Caco-2 (cell line): ENCODE measurements at regions not wholly inside any gene's neighbourhood (a gene's known extent, or its start where the extent isn't known, plus 50 kb on each side); places are given as distances from the start of the nearest gene placed in this dataset.

Source experiments
- BruUV-seq: library from RNA; stranded (reverse); fragments of 400-500 nt; replicated peaks from 2 replicates; lab custom pipeline; 2021; lab: Mats Ljungman, UMichigan
- CTCF ChIA-PET: fragments of 300-600 bp; sonication (Branson Sonifier 250); formaldehyde crosslinking; loops from one replicate; lab custom pipeline; 2022; ENCODE audit warnings: antibody characterized with exemption; lab: Charles Lee
- POLR2A ChIA-PET: fragments of 300-600 bp; sonication (Branson Sonifier 250); formaldehyde crosslinking; loops from one replicate; lab custom pipeline; 2022; ENCODE audit warnings: antibody characterized with exemption; lab: Charles Lee
- DNase-seq, 2 experiments: peaks; one replicate each; pipeline versions ENCODE4 v3.0.0 to v3.0.0-alpha.2; 2020 to 2022
- H3K27me3 ChIP-seq: replicated peaks from 2 replicates; pipeline ENCODE4 v1.6.0; 2011; ENCODE audit warnings: low read length; ENCODE audit not compliant: control insufficient read depth, insufficient read depth
- H3K36me3 ChIP-seq: 2 replicates; pipeline ENCODE4 v1.5.1; 2011; ENCODE audit warnings: low read length; ENCODE audit not compliant: control insufficient read depth, insufficient read depth
- H3K4me1 ChIP-seq: fragments of 250-450 bp; sonication (Bioruptor Pico); 2 replicates; pipeline ENCODE4 v1.5.1; 2020; ENCODE audit warnings: mild to moderate bottlenecking
- H3K4me3 ChIP-seq: 2 replicates; pipeline ENCODE4 v1.5.1; 2011; ENCODE audit warnings: low read depth, mild to moderate bottlenecking, control low read depth, low read length
- H3K9me3 ChIP-seq: fragments of 250-450 bp; sonication (Bioruptor Pico); 2 replicates; pipeline ENCODE4 v1.5.1; 2020; ENCODE audit warnings: mild to moderate bottlenecking, moderate library complexity
- H3K27ac Mint-ChIP-seq: one replicate; pipeline ENCODE4 v1.8.0; 2022; ENCODE audit warnings: mixed read lengths; ENCODE audit not compliant: unreplicated experiment
- H3K27me3 Mint-ChIP-seq: one replicate; pipeline ENCODE4 v1.8.0; 2022; ENCODE audit warnings: mixed read lengths; ENCODE audit not compliant: insufficient read depth, unreplicated experiment
- H3K36me3 Mint-ChIP-seq: one replicate; pipeline ENCODE4 v1.8.0; 2022; ENCODE audit warnings: mild to moderate bottlenecking, mixed read lengths; ENCODE audit not compliant: insufficient read depth, unreplicated experiment
- H3K4me1 Mint-ChIP-seq: one replicate; pipeline ENCODE4 v1.8.0; 2022; ENCODE audit warnings: low read depth, mixed read lengths; ENCODE audit not compliant: unreplicated experiment
- H3K4me3 Mint-ChIP-seq: one replicate; pipeline ENCODE4 v1.8.0; 2022; ENCODE audit warnings: mild to moderate bottlenecking, moderate library complexity, mixed read lengths; ENCODE audit not compliant: unreplicated experiment
- H3K9me3 Mint-ChIP-seq: one replicate; pipeline ENCODE4 v1.8.0; 2022; ENCODE audit warnings: mixed read lengths; ENCODE audit not compliant: unreplicated experiment
- intact Hi-C: fragments of 100-400 bp; cut with micrococcal nuclease; formaldehyde crosslinking; loops from one replicate; pipeline ENCODE4 v1.10.0; 2022; ENCODE audit not compliant: unreplicated experiment
- TF ChIP-seq, protein P1 (sequence below), 2 experiments: fragments of 200-600 bp in 1 of 2; IDR thresholded peaks; 1 replicate in 1 of 2; 2 replicates in 1 of 2; pipeline versions ENCODE4 v1.5.1 to v1.8.0; 2011 to 2022; ENCODE audit warnings: antibody characterized with exemption in 1 of 2, control low read depth in 1 of 2, inconsistent platforms in 1 of 2, low read depth in 1 of 2, low read length in 1 of 2, mild to moderate bottlenecking in 1 of 2, moderate library complexity in 1 of 2; ENCODE audit not compliant: insufficient read depth in 1 of 2, severe bottlenecking in 1 of 2, unreplicated experiment in 1 of 2

DNA sequence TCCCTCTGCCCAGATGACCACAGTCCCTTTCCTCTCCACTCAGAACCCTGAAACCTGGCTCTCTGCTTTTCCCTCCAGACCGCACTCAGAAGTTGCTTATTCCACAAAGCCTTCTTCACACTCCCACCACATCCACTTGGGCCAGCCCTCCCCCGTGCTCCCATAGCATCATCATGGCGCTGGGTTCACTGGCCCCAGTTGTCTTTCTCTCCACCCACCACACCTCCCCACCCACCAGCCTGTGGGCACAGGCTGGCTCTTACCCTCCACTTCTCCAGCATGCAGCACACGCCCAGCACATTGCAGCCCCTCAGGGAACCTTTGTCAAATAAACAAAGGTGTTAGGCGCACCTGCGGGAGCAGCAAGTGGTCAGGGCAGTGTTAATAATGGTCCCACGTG is 130.0 kb downstream of the KATNIP start:
- peaks cover 7% of the 10 kb centered on the region for H3K36me3 Mint-ChIP-seq
- POLR2A ChIA-PET: no interaction called here
- DNase-seq: no peak
- H3K27me3 Mint-ChIP-seq: no peaks in the 10 kb centered on the region
- TF ChIP-seq, protein P1, sequence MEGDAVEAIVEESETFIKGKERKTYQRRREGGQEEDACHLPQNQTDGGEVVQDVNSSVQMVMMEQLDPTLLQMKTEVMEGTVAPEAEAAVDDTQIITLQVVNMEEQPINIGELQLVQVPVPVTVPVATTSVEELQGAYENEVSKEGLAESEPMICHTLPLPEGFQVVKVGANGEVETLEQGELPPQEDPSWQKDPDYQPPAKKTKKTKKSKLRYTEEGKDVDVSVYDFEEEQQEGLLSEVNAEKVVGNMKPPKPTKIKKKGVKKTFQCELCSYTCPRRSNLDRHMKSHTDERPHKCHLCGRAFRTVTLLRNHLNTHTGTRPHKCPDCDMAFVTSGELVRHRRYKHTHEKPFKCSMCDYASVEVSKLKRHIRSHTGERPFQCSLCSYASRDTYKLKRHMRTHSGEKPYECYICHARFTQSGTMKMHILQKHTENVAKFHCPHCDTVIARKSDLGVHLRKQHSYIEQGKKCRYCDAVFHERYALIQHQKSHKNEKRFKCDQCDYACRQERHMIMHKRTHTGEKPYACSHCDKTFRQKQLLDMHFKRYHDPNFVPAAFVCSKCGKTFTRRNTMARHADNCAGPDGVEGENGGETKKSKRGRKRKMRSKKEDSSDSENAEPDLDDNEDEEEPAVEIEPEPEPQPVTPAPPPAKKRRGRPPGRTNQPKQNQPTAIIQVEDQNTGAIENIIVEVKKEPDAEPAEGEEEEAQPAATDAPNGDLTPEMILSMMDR (IDR thresholded peaks at IDR 0.05; ENCODE audit: insufficient read depth in 1 of 2, low read depth in 1 of 2, low read length in 1 of 2, severe bottlenecking in 1 of 2, unreplicated experiment in 1 of 2): no peak
- Histone ChIP-seq H3K27me3 (no peaks in the 10 kb centered on the region), H3K4me3 (no peak overlapping the region), H3K36me3 (no peaks in the 10 kb centered on the region), H3K9me3 (no peaks in the 10 kb centered on the region), H3K4me1 (peaks cover 8% of the 10 kb centered on the region)
- intact Hi-C loops: no loop called here
- peaks cover 7% of the 10 kb centered on the region for H3K4me1 Mint-ChIP-seq
- CTCF ChIA-PET: no interaction called here
- peaks cover 1% of the 10 kb centered on the region for H3K9me3 Mint-ChIP-seq
- H3K27ac Mint-ChIP-seq: no peak overlapping the region
- no TSS peak for BruUV-seq
- H3K4me3 Mint-ChIP-seq: no peak overlapping the region

DNA sequence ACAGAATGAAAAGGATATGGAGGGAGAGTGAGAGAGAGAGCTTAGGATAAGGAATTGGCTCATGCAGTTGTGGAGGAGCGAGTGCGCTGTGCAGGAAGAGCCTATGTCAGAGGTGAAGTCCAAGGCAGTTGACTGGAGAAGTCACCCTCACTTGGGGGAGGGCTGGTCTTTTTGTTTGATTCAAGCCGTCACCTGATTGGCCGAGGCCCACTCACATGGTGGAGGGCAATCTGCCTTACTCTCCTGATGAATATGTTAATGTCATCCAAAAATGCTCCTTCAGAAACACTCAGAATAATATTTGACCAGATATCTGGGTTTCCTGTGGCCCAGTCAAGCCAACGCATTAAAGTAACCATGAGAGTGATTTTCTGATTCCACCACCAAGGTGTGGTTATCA is 131.7 kb downstream of the KATNIP start:
- Mint-ChIP-seq H3K9me3 (no peaks in the 10 kb centered on the region), H3K4me3 (no peak overlapping the region), H3K4me1 (peaks cover 5% of the 10 kb centered on the region), H3K27me3 (no peaks in the 10 kb centered on the region), H3K27ac (no peak overlapping the region), H3K36me3 (peaks cover 7% of the 10 kb centered on the region)
- H3K4me3 ChIP-seq: no peak overlapping the region
- no peak for DNase-seq
- intact Hi-C loops: no loop called here
- H3K9me3 ChIP-seq: no peaks in the 10 kb centered on the region
- no peaks in the 10 kb centered on the region for H3K27me3 ChIP-seq
- ChIA-PET POLR2A (no interaction called here), CTCF (no interaction called here)
- no TSS peak for BruUV-seq
- TF ChIP-seq, protein P1 (IDR thresholded peaks at IDR 0.05; ENCODE audit: insufficient read depth in 1 of 2, low read depth in 1 of 2, low read length in 1 of 2, severe bottlenecking in 1 of 2, unreplicated experiment in 1 of 2): no peak
- no peaks in the 10 kb centered on the region for H3K36me3 ChIP-seq
- peaks cover 8% of the 10 kb centered on the region for H3K4me1 ChIP-seq

DNA sequence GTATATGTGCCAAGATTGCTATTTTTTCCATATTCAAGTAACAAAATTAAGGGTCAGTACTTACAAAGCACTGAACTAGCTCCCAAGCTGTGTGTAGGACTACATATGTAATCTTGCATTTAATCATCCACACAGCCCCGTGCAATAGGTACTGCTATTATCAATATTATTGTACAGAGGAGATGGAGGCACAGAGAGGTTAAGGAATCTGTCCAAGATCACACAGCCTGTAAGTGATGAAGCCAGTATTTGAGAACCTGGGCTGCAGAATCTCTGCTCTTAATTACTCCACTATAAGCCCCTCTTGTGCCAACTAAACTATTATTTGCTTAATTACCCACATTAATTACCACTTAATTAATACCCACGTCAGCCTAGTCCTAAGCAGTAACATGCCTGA is 134.1 kb downstream of the KATNIP start:
- no peaks in the 10 kb centered on the region for H3K4me1 ChIP-seq
- Mint-ChIP-seq H3K4me1 (no peaks in the 10 kb centered on the region), H3K27me3 (no peaks in the 10 kb centered on the region), H3K27ac (no peak overlapping the region), H3K9me3 (no peaks in the 10 kb centered on the region), H3K4me3 (no peak overlapping the region), H3K36me3 (peaks cover 7% of the 10 kb centered on the region)
- H3K9me3 ChIP-seq: no peaks in the 10 kb centered on the region
- BruUV-seq: no TSS peak
- ChIA-PET CTCF (no interaction called here), POLR2A (no interaction called here)
- no peaks in the 10 kb centered on the region for H3K36me3 ChIP-seq
- TF ChIP-seq, protein P1 (IDR thresholded peaks at IDR 0.05; ENCODE audit: insufficient read depth in 1 of 2, low read depth in 1 of 2, low read length in 1 of 2, severe bottlenecking in 1 of 2, unreplicated experiment in 1 of 2): no peak
- no peak for DNase-seq
- H3K4me3 ChIP-seq: no peak overlapping the region
- intact Hi-C loops: no loop called here
- no peaks in the 10 kb centered on the region for H3K27me3 ChIP-seq
